ENCODE measurements at regions not wholly inside any gene's neighbourhood (a gene's known extent, or its start where the extent isn't known, plus 50 kb on each side); places are given as distances from the start of the nearest gene placed in this dataset.

GRCh38 chr4:136691607-136692006 is 840.7 kb downstream of the PCDH18 start:
- Histone ChIP-seq H3K4me1 (no peaks in the 10 kb centered on the region), H3K36me3 (no peaks in the 10 kb centered on the region), H3K27ac (no peak overlapping the region), H3K9ac (ENCODE audit: low read depth in 2 of 2, low read length in 2 of 2) (no peak overlapping the region), H3K9me3 (no peaks in the 10 kb centered on the region), H3K27me3 (no peaks in the 10 kb centered on the region), H3K4me3 (no peak overlapping the region)
- intact Hi-C loops (cut with DNase I) = no loop called here
- no peak for DNase-seq
- TF ChIP-seq CTCF (IDR thresholded peaks at IDR 0.05) = no peak

GRCh38 chr4:136690360-136690759 is 841.9 kb downstream of the PCDH18 start:
- H3K4me1 ChIP-seq = no peaks in the 10 kb centered on the region
- H3K36me3 ChIP-seq = no peaks in the 10 kb centered on the region
- intact Hi-C loops (cut with DNase I) = no loop called here
- H3K27me3 ChIP-seq = no peaks in the 10 kb centered on the region
- TF ChIP-seq CTCF (IDR thresholded peaks at IDR 0.05) = no peak
- no peak overlapping the region for H3K4me3 ChIP-seq
- no peak for DNase-seq
- H3K9me3 ChIP-seq = no peaks in the 10 kb centered on the region
- no peak overlapping the region for H3K9ac ChIP-seq (ENCODE audit: low read depth in 2 of 2, low read length in 2 of 2)
- H3K27ac ChIP-seq = no peak overlapping the region

GRCh38 chr4:136687596-136687995 is 844.7 kb downstream of the PCDH18 start:
- Histone ChIP-seq H3K4me3 (no peak overlapping the region), H3K27ac (no peak overlapping the region), H3K4me1 (no peaks in the 10 kb centered on the region), H3K36me3 (no peaks in the 10 kb centered on the region), H3K9me3 (no peaks in the 10 kb centered on the region), H3K9ac (ENCODE audit: low read depth in 2 of 2, low read length in 2 of 2) (no peak overlapping the region), H3K27me3 (no peaks in the 10 kb centered on the region)
- no peak for TF ChIP-seq CTCF (IDR thresholded peaks at IDR 0.05)
- DNase-seq = no peak
- intact Hi-C loops (cut with DNase I) = no loop called here

- H3K27me3 ChIP-seq = no peaks in the 10 kb centered on the region
- no peak for DNase-seq
- no peak overlapping the region for H3K4me3 ChIP-seq
- H3K9me3 ChIP-seq = no peaks in the 10 kb centered on the region
- no peaks in the 10 kb centered on the region for H3K36me3 ChIP-seq
- H3K4me1 ChIP-seq = no peaks in the 10 kb centered on the region
- H3K9ac ChIP-seq (ENCODE audit: low read depth in 2 of 2, low read length in 2 of 2) = no peak overlapping the region
- no peak overlapping the region for H3K27ac ChIP-seq
- no peak for TF ChIP-seq CTCF (IDR thresholded peaks at IDR 0.05)
- intact Hi-C loops (cut with DNase I) = no loop called here
Measured at GRCh38 chr4:136687118-136687517, 845.2 kb downstream of the PCDH18 start.

GRCh38 chr4:136680761-136681160 is 851.5 kb downstream of the PCDH18 start:
- no peaks in the 10 kb centered on the region for H3K4me1 ChIP-seq
- H3K36me3 ChIP-seq = no peaks in the 10 kb centered on the region
- no peaks in the 10 kb centered on the region for H3K9me3 ChIP-seq
- H3K27ac ChIP-seq = no peak overlapping the region
- DNase-seq = no peak
- intact Hi-C loops (cut with DNase I) = no loop called here
- H3K27me3 ChIP-seq = no peaks in the 10 kb centered on the region
- H3K4me3 ChIP-seq = no peak overlapping the region
- H3K9ac ChIP-seq (ENCODE audit: low read depth in 2 of 2, low read length in 2 of 2) = no peak overlapping the region
- no peak for TF ChIP-seq CTCF (IDR thresholded peaks at IDR 0.05)

- Histone ChIP-seq H3K9ac (ENCODE audit: low read depth in 2 of 2, low read length in 2 of 2) (no peak overlapping the region), H3K27ac (no peak overlapping the region), H3K4me1 (no peaks in the 10 kb centered on the region), H3K9me3 (no peaks in the 10 kb centered on the region), H3K4me3 (no peak overlapping the region), H3K36me3 (no peaks in the 10 kb centered on the region), H3K27me3 (no peaks in the 10 kb centered on the region)
- no peak for TF ChIP-seq CTCF (IDR thresholded peaks at IDR 0.05)
- DNase-seq = no peak
- intact Hi-C loops (cut with DNase I) = no loop called here
Measured at GRCh38 chr4:136680271-136680670, 852.0 kb downstream of the PCDH18 start.

Measured in colonic mucosa (tissue), 4 donors.